ENCODE measurements at regions not wholly inside any gene's neighbourhood (a gene's known extent, or its start where the extent isn't known, plus 50 kb on each side); places are given as distances from the start of the nearest gene placed in this dataset.
A peak's percentile ranks its signal among the peaks of the same experiment; 100 is the strongest.

- Histone ChIP-seq H3K27me3 (replicated peaks) (no peaks in the 10 kb centered on the region), H3K27ac (no peak overlapping the region), H3K4me3 (ENCODE audit: low read depth, low read length) (no peak overlapping the region), H3K36me3 (replicated peaks) (no peaks in the 10 kb centered on the region)
- in situ Hi-C loops (cut with HindIII; ENCODE audit: low pct_ligation_motif_present, low sequenced_read_pairs): no loop called here
- TF ChIP-seq CTCF (IDR thresholded peaks at IDR 0.05; ENCODE audit: low read depth, low read length, missing control alignments): peak; percentile 34
- DNase-seq: no peak
These were observed 235.8 kb downstream of the TRAM1L1 start for GRCh38 chr4:116849620-116850019.

- Histone ChIP-seq H3K27me3 (replicated peaks) (no peaks in the 10 kb centered on the region), H3K36me3 (replicated peaks) (no peaks in the 10 kb centered on the region), H3K4me3 (ENCODE audit: low read depth, low read length) (no peak overlapping the region), H3K27ac (no peak overlapping the region)
- DNase-seq: no peak
- TF ChIP-seq CTCF (IDR thresholded peaks at IDR 0.05; ENCODE audit: low read depth, low read length, missing control alignments): no peak
- in situ Hi-C loops (cut with HindIII; ENCODE audit: low pct_ligation_motif_present, low sequenced_read_pairs): no loop called here
These were observed 237.8 kb downstream of the TRAM1L1 start for GRCh38 chr4:116847616-116848015.

DNA sequence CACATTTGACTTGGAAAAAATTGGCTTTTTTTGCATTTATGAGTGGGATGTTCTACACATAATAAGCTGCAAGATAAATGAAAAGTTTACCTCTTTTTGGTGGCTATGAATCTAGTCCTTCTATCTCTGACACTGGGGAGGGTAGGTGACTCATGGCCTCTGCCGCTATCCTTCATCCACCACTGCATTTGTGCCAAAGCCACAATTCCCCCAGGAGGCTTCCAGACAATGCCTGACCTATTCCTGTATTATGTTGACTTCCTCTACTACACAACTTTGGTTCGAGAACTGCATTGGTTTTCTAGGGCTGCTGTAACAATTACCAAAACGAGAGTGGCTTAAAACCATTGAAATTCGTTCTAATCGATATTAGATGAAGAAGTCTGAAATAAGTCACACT lies 245.6 kb downstream of the TRAM1L1 start:
- Histone ChIP-seq H3K36me3 (replicated peaks) (no peaks in the 10 kb centered on the region), H3K27me3 (replicated peaks) (no peaks in the 10 kb centered on the region), H3K4me3 (ENCODE audit: low read depth, low read length) (no peak overlapping the region), H3K27ac (no peak overlapping the region)
- in situ Hi-C loops (cut with HindIII; ENCODE audit: low pct_ligation_motif_present, low sequenced_read_pairs): no loop called here
- no peak for DNase-seq
- no peak for TF ChIP-seq CTCF (IDR thresholded peaks at IDR 0.05; ENCODE audit: low read depth, low read length, missing control alignments)

- Histone ChIP-seq H3K36me3 (replicated peaks) (no peaks in the 10 kb centered on the region), H3K27me3 (replicated peaks) (no peaks in the 10 kb centered on the region), H3K4me3 (ENCODE audit: low read depth, low read length) (no peak overlapping the region), H3K27ac (no peak overlapping the region)
- in situ Hi-C loops (cut with HindIII; ENCODE audit: low pct_ligation_motif_present, low sequenced_read_pairs): no loop called here
- TF ChIP-seq CTCF (IDR thresholded peaks at IDR 0.05; ENCODE audit: low read depth, low read length, missing control alignments): no peak
- no peak for DNase-seq
These were observed 246.8 kb downstream of the TRAM1L1 start for GRCh38 chr4:116838609-116839008.

DNA sequence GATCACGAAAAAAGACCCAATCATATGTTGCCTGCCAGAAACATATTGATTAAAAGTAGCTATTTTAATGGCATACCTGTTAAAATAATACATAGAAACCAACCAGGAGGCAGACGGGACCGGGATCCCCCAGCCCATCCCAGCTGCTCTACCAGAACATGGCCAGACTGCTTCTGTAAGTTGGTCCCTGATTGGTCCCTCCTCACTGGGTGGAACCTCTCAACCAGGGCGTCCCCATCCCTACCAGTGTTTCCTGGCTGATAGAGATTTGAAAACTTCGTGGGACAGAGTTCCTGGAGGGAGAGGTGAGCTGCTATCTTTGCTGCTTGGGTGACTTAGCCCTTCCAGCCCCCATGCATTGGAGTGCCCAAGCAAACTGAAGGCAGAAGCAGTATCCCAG lies 256.2 kb downstream of the TRAM1L1 start:
- in situ Hi-C loops (cut with HindIII; ENCODE audit: low pct_ligation_motif_present, low sequenced_read_pairs): no loop called here
- H3K27ac ChIP-seq: no peak overlapping the region
- no peak for TF ChIP-seq CTCF (IDR thresholded peaks at IDR 0.05; ENCODE audit: low read depth, low read length, missing control alignments)
- no peak for DNase-seq
- no peaks in the 10 kb centered on the region for H3K36me3 ChIP-seq (replicated peaks)
- no peak overlapping the region for H3K4me3 ChIP-seq (ENCODE audit: low read depth, low read length)
- H3K27me3 ChIP-seq (replicated peaks): no peaks in the 10 kb centered on the region

DNA sequence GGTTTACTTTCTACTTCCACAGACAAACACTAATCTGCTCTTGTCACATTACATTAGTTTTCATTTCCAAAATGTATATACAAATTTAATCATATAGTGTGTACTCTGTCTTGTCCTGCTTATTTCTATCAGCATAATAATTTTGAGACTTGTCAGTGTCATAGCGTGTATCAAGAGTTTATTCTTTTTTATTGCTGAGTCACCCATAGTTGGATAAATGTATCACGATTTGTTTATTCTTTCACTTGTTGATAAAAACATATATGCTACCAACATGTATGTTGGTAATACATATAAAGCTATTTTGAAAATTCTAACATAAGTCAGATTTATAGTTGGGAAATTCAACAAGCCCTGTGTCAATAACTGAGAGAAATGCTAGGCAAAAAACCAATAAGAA lies 261.2 kb downstream of the TRAM1L1 start:
- no peak for DNase-seq
- H3K27ac ChIP-seq: no peak overlapping the region
- no peaks in the 10 kb centered on the region for H3K36me3 ChIP-seq (replicated peaks)
- no peak overlapping the region for H3K4me3 ChIP-seq (ENCODE audit: low read depth, low read length)
- TF ChIP-seq CTCF (IDR thresholded peaks at IDR 0.05; ENCODE audit: low read depth, low read length, missing control alignments): no peak
- H3K27me3 ChIP-seq (replicated peaks): no peaks in the 10 kb centered on the region
- in situ Hi-C loops (cut with HindIII; ENCODE audit: low pct_ligation_motif_present, low sequenced_read_pairs): no loop called here

Measured in brain microvascular endothelial cell (primary cell).